Erythroblast (primary cell): ENCODE measurements at regions not wholly inside any gene's neighbourhood (a gene's known extent, or its start where the extent isn't known, plus 50 kb on each side); places are given as distances from the start of the nearest gene placed in this dataset.
"Not testable (repeated sequence)": the region's sequence is repeated elsewhere in the genome, so short reads cannot be mapped to it uniquely, and the experiment has no call there.

ENCODE experiments used
- DNase-seq, 2 experiments: peaks; one replicate each; lab custom pipeline; 2025; lab: John Stamatoyannopoulos, UW
- GATA1 ChIP-seq: IDR thresholded peaks from 2 replicates; pipeline ENCODE4 v1.6.1; 2011; ENCODE audit warnings: low read depth, mild to moderate bottlenecking, control low read depth, low read length, moderate library complexity
- POLR2A ChIP-seq: IDR thresholded peaks from 2 replicates; pipeline ENCODE4 v1.6.1; 2011; ENCODE audit warnings: mild to moderate bottlenecking, low read length

DNA sequence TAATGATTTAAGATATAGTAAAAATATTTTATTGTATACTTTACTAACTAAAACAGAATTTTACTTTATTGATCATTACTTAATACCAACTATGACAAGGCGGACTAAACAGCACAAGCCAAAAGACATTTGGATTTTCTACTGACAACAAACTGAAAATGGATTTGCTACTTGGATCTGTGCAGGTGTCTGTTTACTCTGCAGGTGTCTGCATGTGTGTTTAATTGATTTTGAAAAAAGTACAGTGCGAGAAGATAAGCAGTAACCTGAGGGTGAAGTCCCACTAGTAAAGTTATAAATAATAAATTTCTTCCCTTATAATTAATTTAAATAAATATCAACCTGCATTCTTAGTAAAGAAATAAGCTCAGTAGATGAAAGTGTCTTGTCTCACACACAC, 696.8 kb upstream of the MBL2 start:
- TF ChIP-seq GATA1 (no peak), POLR2A (no peak)
- DNase-seq, result no peak

DNA sequence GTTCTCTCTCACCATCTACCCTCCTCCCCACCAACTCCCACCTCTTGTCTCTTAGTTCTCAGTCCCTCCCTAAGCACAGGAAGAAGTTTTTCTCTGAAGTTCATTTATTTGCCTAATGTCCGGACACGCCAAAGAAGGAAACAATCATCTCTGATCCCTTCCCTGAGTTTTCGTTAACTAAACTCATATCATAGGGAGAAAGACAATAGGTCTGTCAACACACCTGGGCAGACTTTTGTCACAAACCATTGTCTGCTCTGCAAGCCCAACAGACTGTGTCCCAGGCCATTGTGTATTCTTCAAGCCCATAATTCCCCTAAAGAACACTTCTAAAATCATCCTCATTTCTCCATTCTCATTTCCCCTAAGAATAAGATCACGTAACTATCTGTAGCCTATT, 691.0 kb upstream of the MBL2 start:
- no peak for DNase-seq
- no peak for TF ChIP-seq GATA1
- TF ChIP-seq POLR2A, result no peak

DNA sequence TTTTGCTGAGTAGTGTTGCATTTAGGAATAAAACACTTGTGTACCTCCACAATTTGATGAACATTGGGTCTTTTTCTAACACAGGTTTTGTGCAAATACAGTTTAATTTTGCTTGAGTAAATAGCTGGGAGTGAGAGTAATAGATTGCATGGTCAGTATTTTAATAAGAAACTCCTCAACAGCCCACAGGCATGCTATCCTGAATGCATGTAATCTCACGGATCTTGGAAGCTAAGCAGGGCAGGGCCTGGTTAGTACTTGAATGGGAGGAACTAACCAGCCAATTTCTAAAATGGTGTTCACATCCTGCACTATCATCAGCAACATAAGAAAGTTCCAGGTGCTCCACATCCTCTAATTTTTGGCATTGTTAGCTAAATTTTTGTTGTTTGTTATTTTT, 685.4 kb upstream of the MBL2 start:
- no peak for TF ChIP-seq GATA1
- TF ChIP-seq POLR2A, result no peak
- DNase-seq, result no peak

DNA sequence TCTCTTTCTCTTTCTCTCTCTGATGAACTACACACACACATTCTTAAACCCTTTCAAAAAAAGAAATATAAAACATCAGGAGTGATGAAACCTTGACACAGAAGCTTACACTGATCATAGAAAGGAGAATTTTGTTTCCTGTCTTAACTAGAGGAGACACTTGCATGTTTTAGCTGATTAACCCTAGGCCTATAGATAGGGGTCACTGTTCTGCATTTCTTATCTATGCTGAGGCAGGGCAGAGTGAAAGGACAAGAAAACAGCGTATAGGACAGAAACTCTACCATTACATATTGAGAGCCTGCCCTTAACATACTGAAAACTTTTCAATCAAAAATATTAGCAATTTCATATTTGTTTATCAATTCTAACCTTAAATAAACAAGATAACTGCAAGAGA, 680.6 kb upstream of the MBL2 start:
- DNase-seq, result peak; percentile 6 to 16
- TF ChIP-seq GATA1, result no peak

DNA sequence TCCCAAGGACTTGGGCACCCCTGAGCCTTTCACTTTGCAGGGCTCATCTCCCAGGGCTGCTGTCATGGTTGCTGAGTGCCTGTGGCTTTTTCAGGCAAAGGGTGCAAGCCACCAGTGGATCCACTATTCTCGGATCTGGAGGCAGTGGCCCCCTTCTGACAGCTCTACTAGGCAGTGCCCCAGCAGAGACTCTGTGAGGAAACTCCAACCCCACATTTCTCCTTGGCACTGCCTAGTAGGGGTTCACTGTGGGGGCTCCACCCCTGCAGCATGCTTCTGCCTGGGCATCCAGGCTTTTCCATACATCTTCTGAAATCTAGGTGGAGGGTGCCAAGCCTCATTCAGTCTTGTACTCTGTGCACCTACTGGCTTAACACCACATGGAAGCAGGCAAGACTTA, 675.0 kb upstream of the MBL2 start:
- DNase-seq, result no peak
- TF ChIP-seq GATA1 (no peak), POLR2A (no peak)

GRCh38 chr10:53441843-53442242, 669.3 kb upstream of the MBL2 start:
- TF ChIP-seq POLR2A, result no peak
- TF ChIP-seq GATA1, result no peak
- DNase-seq, result no peak

DNA sequence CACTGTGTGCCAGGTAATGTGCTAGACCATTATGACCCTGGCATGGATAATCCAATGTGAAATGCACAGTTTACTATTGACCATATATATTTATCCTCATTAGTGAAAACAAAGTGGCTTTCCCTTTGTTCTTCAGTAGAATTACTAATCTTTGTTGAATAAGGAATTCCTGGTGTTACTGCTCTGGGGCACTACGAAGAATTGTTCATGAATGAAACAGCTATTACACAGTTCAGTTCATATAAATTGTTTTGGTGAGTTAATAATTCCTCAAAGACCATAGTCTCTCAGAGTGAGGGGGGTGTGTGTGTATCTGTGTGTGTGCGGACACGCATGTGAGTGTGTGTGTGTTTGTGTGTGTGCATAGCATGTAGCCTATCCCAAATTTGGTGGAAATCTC, 668.0 kb upstream of the MBL2 start:
- no peak for TF ChIP-seq POLR2A
- TF ChIP-seq GATA1, result no peak
- no peak for DNase-seq

GRCh38 chr10:53439075-53439474, 666.5 kb upstream of the MBL2 start:
- DNase-seq, result not testable (repeated sequence)

GRCh38 chr10:53434413-53434812, 661.8 kb upstream of the MBL2 start:
- no peak for DNase-seq
- TF ChIP-seq POLR2A (no peak), GATA1 (no peak)

DNA sequence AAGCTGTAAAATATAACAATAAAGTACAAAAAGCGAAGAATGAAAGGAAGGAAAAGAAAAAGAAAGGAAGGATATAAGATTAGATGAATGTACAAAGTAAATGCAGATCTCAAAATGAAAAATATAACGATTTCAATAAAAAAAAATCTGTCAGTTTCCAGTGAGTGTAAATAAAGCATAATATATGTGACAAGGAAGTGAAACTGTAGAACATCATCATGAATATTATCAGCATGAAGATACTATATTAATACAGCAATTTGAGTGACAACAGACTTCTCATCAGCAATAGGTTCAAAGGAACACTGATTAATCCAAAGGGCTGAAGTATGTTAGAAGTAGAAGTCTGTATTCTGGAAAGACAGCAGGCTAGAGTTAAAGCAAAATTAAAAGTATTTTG, 659.5 kb upstream of the MBL2 start:
- TF ChIP-seq POLR2A, result no peak
- no peak for TF ChIP-seq GATA1
- DNase-seq, result no peak

- DNase-seq, result no peak
- TF ChIP-seq POLR2A (no peak), GATA1 (no peak)
These were observed 658.4 kb upstream of the MBL2 start for GRCh38 chr10:53430974-53431373.

GRCh38 chr10:53430127-53430891, 657.7 kb upstream of the MBL2 start:
- no peak for TF ChIP-seq POLR2A
- no peak for TF ChIP-seq GATA1
- no peak for DNase-seq

DNA sequence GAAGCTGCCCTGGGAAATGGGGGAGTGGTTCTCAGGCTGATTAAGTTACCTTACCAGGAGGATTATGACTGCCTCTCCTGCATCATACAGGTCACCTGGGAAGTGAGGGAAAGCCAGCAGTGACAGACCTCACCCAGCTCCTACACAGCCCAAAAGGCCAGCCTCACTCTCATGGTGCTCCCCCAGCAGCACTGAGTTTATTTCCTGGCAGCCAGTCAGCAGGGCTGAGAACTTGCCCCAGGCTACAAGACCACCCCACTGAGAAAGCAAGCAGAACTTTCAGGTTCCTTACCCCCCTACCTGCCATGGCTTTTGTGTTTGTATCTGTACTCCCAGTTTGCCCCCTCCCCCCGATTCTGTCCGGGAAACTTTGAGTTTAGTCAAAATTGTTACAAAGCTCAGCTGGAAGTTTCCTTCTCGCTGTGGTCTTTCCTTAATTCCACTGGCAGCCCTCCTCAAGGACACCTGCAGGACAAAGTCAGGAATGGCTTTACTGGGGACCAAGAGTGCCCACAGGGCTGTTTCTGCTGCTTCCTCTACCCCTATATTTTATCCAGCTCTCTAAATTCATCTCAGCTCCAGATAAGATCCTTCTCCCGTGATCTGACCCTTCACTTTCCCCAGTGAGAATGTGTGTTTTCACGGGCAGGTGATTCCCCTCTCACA, 649.8 kb upstream of the MBL2 start:
- TF ChIP-seq POLR2A (no peak), GATA1 (no peak)
- no peak for DNase-seq

- no peak for DNase-seq
- TF ChIP-seq GATA1 (no peak), POLR2A (no peak)
These were observed 640.1 kb upstream of the MBL2 start for GRCh38 chr10:53412651-53413050.

DNA sequence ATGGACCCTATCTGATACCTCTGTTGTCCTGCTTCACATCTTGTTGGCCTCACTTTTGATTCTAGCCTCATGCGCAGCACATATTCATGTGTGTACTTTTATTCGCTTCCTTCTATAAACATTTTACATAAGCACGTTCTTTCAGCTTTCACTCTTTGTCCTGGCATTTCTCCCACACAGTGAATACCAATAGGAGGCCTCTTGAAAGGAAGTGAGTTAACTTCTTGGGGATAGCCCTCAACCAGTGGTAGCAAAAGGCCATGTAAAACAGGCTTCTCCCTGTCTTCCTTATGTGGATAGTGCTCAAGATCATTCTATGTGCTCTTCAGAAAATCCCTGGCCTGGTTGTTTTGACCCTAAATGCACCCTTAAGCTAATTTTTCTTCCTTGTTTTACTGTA, 633.9 kb upstream of the MBL2 start:
- DNase-seq, result no peak

More for the DNA sequence above, 633.9 kb upstream of the MBL2 start:
- TF ChIP-seq GATA1 (no peak), POLR2A (no peak)
